K562 (cell line): ENCODE measurements at regions not wholly inside any gene's neighbourhood (a gene's known extent, or its start where the extent isn't known, plus 50 kb on each side); places are given as distances from the start of the nearest gene placed in this dataset.

Source experiments
- ATAC-seq: fragments of 200-7000 bp; cut with Tn5 transposase; 3 replicates; pipeline ENCODE4 v1.9.1; 2020; ENCODE audit warnings: moderate library complexity
- BruUV-seq: library from RNA; stranded (reverse); fragments of 400-500 nt; replicated peaks from 2 replicates; lab custom pipeline; 2021; lab: Mats Ljungman, UMichigan
- CTCF ChIA-PET: fragments of 300-600 bp; formaldehyde crosslinking; extraction: SDS; loops from one replicate; lab custom pipeline; 2021; ENCODE audit warnings: low intra/inter-chr PET ratio; lab: Yijun Ruan, JAX
- POLR2A ChIA-PET: fragments of 300-600, 350-650 bp; sonication (Branson Sonifier 250); formaldehyde crosslinking; extraction: SDS; loops from one replicate; lab custom pipeline; 2021; ENCODE audit warnings: antibody characterized with exemption, inconsistent platforms; lab: Yijun Ruan, JAX
- DNase-seq, 4 experiments: peaks; one replicate each; pipeline versions ENCODE4 v3.0.0 to v3.0.0-alpha.2; 2011 to 2018; ENCODE audit warnings: low spot score in 3 of 4, mixed read lengths in 3 of 4; ENCODE audit errors: extremely low read depth in 1 of 4
- FAIRE-seq: peaks from 2 replicates; lab custom pipeline; 2011; peaks lifted over from hg19 to GRCh38; lab: Jason Lieb, UNC
- H2AFZ ChIP-seq: 2 replicates; pipeline ENCODE4 v1.6.0; 2011; ENCODE audit warnings: low read depth, low read length, control low read depth, inconsistent platforms
- H3K27ac ChIP-seq: fragments of 200-600 bp; 3 replicates; pipeline ENCODE4 v1.8.0; 2011; ENCODE audit warnings: low read depth, mild to moderate bottlenecking, control low read depth, inconsistent platforms, low read length, moderate library complexity, mixed read lengths; ENCODE audit errors: extremely low read depth
- H3K27me3 ChIP-seq, 2 experiments: fragments of 300-600 bp in 1 of 2; 2 replicates in 1 of 2; 3 replicates in 1 of 2; pipeline versions ENCODE4 v1.6.0 to v1.8.0; 2011; ENCODE audit warnings: inconsistent platforms in 2 of 2, low read length in 2 of 2, mild to moderate bottlenecking in 1 of 2, mixed read lengths in 1 of 2, moderate library complexity in 1 of 2; ENCODE audit not compliant: control insufficient read depth in 2 of 2, insufficient read depth in 2 of 2
- H3K36me3 ChIP-seq: fragments of 300-600 bp; 3 replicates; pipeline ENCODE4 v1.8.0; 2011; ENCODE audit warnings: mild to moderate bottlenecking, low read length, inconsistent platforms; ENCODE audit not compliant: control insufficient read depth, insufficient read depth
- H3K4me1 ChIP-seq, 2 experiments: fragments of 200-600 bp in 1 of 2; replicated peaks in 1 of 2; 2 replicates in 1 of 2; 3 replicates in 1 of 2; pipeline versions ENCODE4 v1.5.1 to v1.8.0; 2011; ENCODE audit warnings: inconsistent platforms in 2 of 2, low read length in 2 of 2, mild to moderate bottlenecking in 1 of 2, mixed read lengths in 1 of 2, moderate library complexity in 1 of 2; ENCODE audit not compliant: control insufficient read depth in 2 of 2, insufficient read depth in 2 of 2
- H3K4me2 ChIP-seq: 2 replicates; pipeline ENCODE4 v1.6.1; 2011; ENCODE audit warnings: low read length, control low read depth, inconsistent platforms, mixed read lengths; ENCODE audit not compliant: insufficient read depth
- H3K4me3 ChIP-seq: fragments of 200-600 bp; sonication (generic), shearing (Covaris generic); 2 replicates; pipeline ENCODE4 v1.5.1; 2016; ENCODE audit warnings: control low read depth, inconsistent platforms
- H3K79me2 ChIP-seq: fragments of 200-600 bp; 3 replicates; pipeline ENCODE4 v1.8.0; 2011; ENCODE audit warnings: low read length, inconsistent platforms; ENCODE audit not compliant: control insufficient read depth, insufficient read depth
- H3K9ac ChIP-seq, 2 experiments: 2 replicates each; pipeline versions ENCODE4 v1.6.0 to v1.6.1; 2011; ENCODE audit warnings: low read depth in 2 of 2, low read length in 2 of 2, control low read depth in 1 of 2, inconsistent platforms in 1 of 2, mild to moderate bottlenecking in 1 of 2, mixed read lengths in 1 of 2; ENCODE audit not compliant: insufficient read depth in 1 of 2
- H3K9me1 ChIP-seq: one replicate; pipeline ENCODE4 v1.6.0; 2011; ENCODE audit warnings: inconsistent platforms, mild to moderate bottlenecking, low read length, moderate library complexity; ENCODE audit not compliant: control insufficient read depth, insufficient read depth
- H3K9me3 ChIP-seq: replicated peaks from 2 replicates; pipeline ENCODE4 v1.5.1; 2011; ENCODE audit warnings: low read depth, low read length, inconsistent platforms; ENCODE audit not compliant: control insufficient read depth, insufficient read depth
- H4K20me1 ChIP-seq: replicated peaks from 2 replicates; pipeline ENCODE4 v1.6.1; 2011; ENCODE audit warnings: low read length, inconsistent platforms, mixed read lengths; ENCODE audit not compliant: control insufficient read depth, insufficient read depth
- CBX5 ChIP-seq: IDR thresholded peaks from 2 replicates; pipeline ENCODE4 v1.6.1; 2014; ENCODE audit warnings: low read depth, borderline replicate concordance
- CTBP1 ChIP-seq: fragments of 450-650 bp; IDR thresholded peaks from 2 replicates; pipeline ENCODE4 v1.6.1; 2016; ENCODE audit warnings: borderline replicate concordance
- GATA2 ChIP-seq: sonication (generic); formaldehyde crosslinking; IDR thresholded peaks from 2 replicates; pipeline ENCODE4 v1.4.0; 2020; ENCODE audit warnings: mild to moderate bottlenecking, missing genetic modification reagents
- HMG20B ChIP-seq: fragments of 250-450 bp; sonication (Bioruptor Pico); IDR thresholded peaks from 2 replicates; pipeline ENCODE4 v1.5.0; 2021; ENCODE audit warnings: mild to moderate bottlenecking
- HNRNPUL1 ChIP-seq: fragments of 200-400 bp; formaldehyde crosslinking; IDR thresholded peaks from 2 replicates; pipeline ENCODE4 v1.6.1; 2017; ENCODE audit warnings: low read length
- KAT2B ChIP-seq: IDR thresholded peaks from one replicate; pipeline ENCODE4 v1.6.1; 2012; ENCODE audit warnings: low read depth, mild to moderate bottlenecking, control low read depth, inconsistent platforms, low read length, moderate library complexity
- MED1 ChIP-seq: sonication (generic); formaldehyde crosslinking; IDR thresholded peaks from 2 replicates; pipeline ENCODE4 v1.8.1; 2023; ENCODE audit warnings: missing genetic modification reagents, borderline replicate concordance
- MYC ChIP-seq, 2 experiments: fragments of 250-450 bp in 1 of 2; sonication (Bioruptor Pico) in 1 of 2; IDR thresholded peaks; 2 replicates each; pipeline versions ENCODE4 v1.5.1 to v1.6.1; 2012 to 2021; ENCODE audit warnings: low read depth in 2 of 2, borderline replicate concordance in 1 of 2, improper control_type of control experiment in 1 of 2, low read length in 1 of 2, mild to moderate bottlenecking in 1 of 2, moderate library complexity in 1 of 2
- NCOA6 ChIP-seq: fragments of 450-650 bp; IDR thresholded peaks from 2 replicates; pipeline ENCODE4 v1.6.1; 2017; ENCODE audit warnings: mild to moderate bottlenecking
- POLR2AphosphoS5 ChIP-seq: IDR thresholded peaks from 2 replicates; pipeline ENCODE4 v1.6.1; 2011; ENCODE audit warnings: mild to moderate bottlenecking, low read depth, low read length, moderate library complexity; ENCODE audit not compliant: control insufficient read depth, insufficient read depth
- PRMT5 ChIP-seq: sonication (generic); formaldehyde crosslinking; IDR thresholded peaks from 2 replicates; pipeline ENCODE4 v1.5.0; 2020; ENCODE audit warnings: missing genetic modification reagents
- PTRF ChIP-seq: fragments of 450-650 bp; IDR thresholded peaks from 2 replicates; pipeline ENCODE4 v1.6.1; 2016; ENCODE audit warnings: mild to moderate bottlenecking, missing genetic modification characterization, missing compliant biosample characterization
- SIN3A ChIP-seq, 2 experiments: fragments of 150-350 bp in 1 of 2; IDR thresholded peaks; 2 replicates each; pipeline ENCODE4 v1.6.1; 2011 to 2016; ENCODE audit warnings: borderline replicate concordance in 2 of 2, low read depth in 2 of 2, low read length in 2 of 2, mild to moderate bottlenecking in 2 of 2, moderate library complexity in 2 of 2; ENCODE audit not compliant: control insufficient read depth in 1 of 2
- TARDBP ChIP-seq: fragments of 450-650 bp; IDR thresholded peaks from 2 replicates; pipeline ENCODE4 v1.6.1; 2016
- XRCC3 ChIP-seq: fragments of 450-650 bp; IDR thresholded peaks from 2 replicates; pipeline ENCODE4 v1.6.1; 2017; ENCODE audit warnings: mild to moderate bottlenecking, moderate library complexity
- ZNF174 ChIP-seq: fragments of 250-450 bp; sonication (Bioruptor Pico); IDR thresholded peaks from 2 replicates; pipeline ENCODE4 v1.4.0; 2020; ENCODE audit warnings: mild to moderate bottlenecking
- ZNF239 ChIP-seq: fragments of 250-450 bp; sonication (Bioruptor Pico); IDR thresholded peaks from 2 replicates; pipeline ENCODE4 v1.4.0; 2020; ENCODE audit warnings: mild to moderate bottlenecking
- WGBS: fragments of 100-300 bp; shearing (Covaris generic); methylation state at CpG from one replicate; pipeline ENCODE4 v1.1.6; 2016; ENCODE audit warnings: low coverage, mixed read lengths; ENCODE audit not compliant: insufficient coverage; ENCODE audit errors: missing lambda C conversion rate; 5-methylcytosine and 5-hydroxymethylcytosine counted together
- in situ Hi-C: fragments of 300-500 bp; cut with MboI; formaldehyde crosslinking; loops from 4 replicates; pipeline ENCODE4 v1.15.0; 2018; ENCODE audit warnings: inconsistent platforms, mixed read lengths
- intact Hi-C: fragments of 100-400 bp; cut with micrococcal nuclease; formaldehyde crosslinking; loops from 2 replicates; pipeline ENCODE4 v1.14.2; 2022
- TF ChIP-seq, protein P1 (sequence below): fragments of 250-450 bp; sonication (Bioruptor Pico); IDR thresholded peaks from 2 replicates; pipeline ENCODE4 v1.4.0; 2020; ENCODE audit warnings: borderline replicate concordance
- TF ChIP-seq, protein P2 (sequence below): sonication (generic); formaldehyde crosslinking; IDR thresholded peaks from 2 replicates; pipeline ENCODE4 v1.5.0; 2020; ENCODE audit warnings: missing genetic modification reagents
- TF ChIP-seq, protein P3 (sequence below): sonication (generic); formaldehyde crosslinking; IDR thresholded peaks from 2 replicates; pipeline ENCODE4 v1.9.0; 2022; ENCODE audit warnings: mild to moderate bottlenecking, missing genetic modification reagents

DNA sequence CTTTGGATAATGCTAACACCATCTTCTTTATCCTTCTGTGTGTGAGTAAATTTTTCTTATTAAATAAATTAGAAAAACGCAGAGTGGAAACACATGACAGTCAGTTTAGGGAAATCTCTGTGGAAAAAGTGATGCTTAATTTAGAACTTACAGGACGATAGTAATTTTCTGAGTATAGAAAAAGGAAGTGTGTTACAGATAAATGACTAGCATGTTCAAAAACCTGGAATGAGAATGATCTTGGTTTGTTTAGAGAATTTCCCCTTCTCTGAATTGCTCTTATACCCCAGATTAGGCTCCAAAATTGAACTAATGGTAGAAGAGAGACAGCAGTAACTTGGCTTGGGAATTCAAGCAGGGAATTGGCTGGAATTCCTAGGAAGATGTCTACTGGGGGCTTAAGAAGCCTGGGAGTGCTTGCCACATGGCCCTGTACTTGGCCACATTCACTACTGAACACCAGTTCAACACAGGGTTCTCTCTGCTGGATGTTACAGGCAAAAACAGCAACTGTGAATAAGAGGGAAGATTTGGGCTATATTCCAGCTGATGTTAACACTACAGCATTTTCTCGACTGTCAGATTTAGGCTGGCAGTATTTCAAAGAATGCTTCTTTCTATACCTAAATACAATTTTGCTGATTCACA lies 1004.2 kb downstream of the TTLL7 start (continued):
- TF ChIP-seq, protein P1, sequence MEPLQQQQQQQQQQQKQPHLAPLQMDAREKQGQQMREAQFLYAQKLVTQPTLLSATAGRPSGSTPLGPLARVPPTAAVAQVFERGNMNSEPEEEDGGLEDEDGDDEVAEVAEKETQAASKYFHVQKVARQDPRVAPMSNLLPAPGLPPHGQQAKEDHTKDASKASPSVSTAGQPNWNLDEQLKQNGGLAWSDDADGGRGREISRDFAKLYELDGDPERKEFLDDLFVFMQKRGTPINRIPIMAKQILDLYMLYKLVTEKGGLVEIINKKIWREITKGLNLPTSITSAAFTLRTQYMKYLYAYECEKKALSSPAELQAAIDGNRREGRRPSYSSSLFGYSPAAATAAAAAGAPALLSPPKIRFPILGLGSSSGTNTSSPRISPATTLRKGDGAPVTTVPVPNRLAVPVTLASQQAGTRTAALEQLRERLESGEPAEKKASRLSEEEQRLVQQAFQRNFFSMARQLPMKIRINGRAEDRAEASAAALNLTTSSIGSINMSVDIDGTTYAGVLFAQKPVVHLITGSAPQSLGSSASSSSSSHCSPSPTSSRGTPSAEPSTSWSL (CRISPR knock-in tag) = no peak
- TF ChIP-seq HMG20B (CRISPR knock-in tag) = no peak
- no peak for TF ChIP-seq XRCC3
- TF ChIP-seq MED1 (CRISPR knock-in tag) = no peak
- TF ChIP-seq, all 486 proteins: peak for 0

DNA sequence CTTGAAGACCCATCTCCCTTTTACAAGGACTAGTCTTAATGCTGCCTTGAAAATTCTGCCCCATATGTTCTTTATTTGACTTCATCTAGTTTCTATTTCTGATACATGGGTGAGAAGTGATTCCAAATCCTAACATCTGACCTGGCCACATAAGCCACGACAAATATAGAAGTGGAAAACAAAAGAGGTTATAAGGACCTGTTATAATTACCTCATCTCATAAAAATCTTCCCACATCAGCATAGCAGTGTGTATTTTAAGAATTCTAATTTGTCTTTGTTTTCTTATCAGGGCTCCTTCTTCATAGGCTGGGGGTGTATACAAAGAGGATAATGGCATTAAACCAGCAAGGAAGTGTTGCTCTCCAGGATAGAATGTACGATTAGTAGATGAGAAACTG lies 1007.4 kb downstream of the TTLL7 start:
- intact Hi-C loops = no loop called here
- 4% methylated on average over 2 of the region's 2 CpGs for WGBS
- H3K36me3 ChIP-seq = no peaks in the 10 kb centered on the region
- H4K20me1 ChIP-seq = no peaks in the 10 kb centered on the region
- no peak overlapping the region for H3K4me3 ChIP-seq
- H3K9me3 ChIP-seq = no peaks in the 10 kb centered on the region; the same call in 1 of the 2 replicates
- FAIRE-seq = no peak
- no TSS peak for BruUV-seq
- TF ChIP-seq, protein P2, sequence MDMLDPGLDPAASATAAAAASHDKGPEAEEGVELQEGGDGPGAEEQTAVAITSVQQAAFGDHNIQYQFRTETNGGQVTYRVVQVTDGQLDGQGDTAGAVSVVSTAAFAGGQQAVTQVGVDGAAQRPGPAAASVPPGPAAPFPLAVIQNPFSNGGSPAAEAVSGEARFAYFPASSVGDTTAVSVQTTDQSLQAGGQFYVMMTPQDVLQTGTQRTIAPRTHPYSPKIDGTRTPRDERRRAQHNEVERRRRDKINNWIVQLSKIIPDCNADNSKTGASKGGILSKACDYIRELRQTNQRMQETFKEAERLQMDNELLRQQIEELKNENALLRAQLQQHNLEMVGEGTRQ (CRISPR knock-in tag) = no peak
- TF ChIP-seq HNRNPUL1 (no peak), TARDBP (no peak), CTBP1 (no peak), SIN3A (IDR thresholded peaks at IDR 0.05; ENCODE audit: borderline replicate concordance in 2 of 2, control insufficient read depth in 1 of 2, low read depth in 2 of 2, low read length in 2 of 2) (no peak), PTRF (tag) (no peak), GATA2 (CRISPR knock-in tag) (no peak), NCOA6 (no peak), CBX5 (no peak), KAT2B (no peak), PRMT5 (CRISPR knock-in tag) (no peak), POLR2AphosphoS5 (no peak), ZNF174 (no peak), ZNF239 (no peak), MYC (IDR thresholded peaks at IDR 0.05; ENCODE audit: low read depth, low read length) (no peak), MYC (CRISPR knock-in tag; IDR thresholded peaks at IDR 0.05; ENCODE audit: borderline replicate concordance, low read depth) (no peak)
- TF ChIP-seq, protein P3, sequence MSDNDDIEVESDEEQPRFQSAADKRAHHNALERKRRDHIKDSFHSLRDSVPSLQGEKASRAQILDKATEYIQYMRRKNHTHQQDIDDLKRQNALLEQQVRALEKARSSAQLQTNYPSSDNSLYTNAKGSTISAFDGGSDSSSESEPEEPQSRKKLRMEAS (CRISPR knock-in tag) = no peak
- TF ChIP-seq, all 486 proteins: peak for 0
- DNase-seq = no peak
- H3K27ac ChIP-seq = no peak overlapping the region
- H2AFZ ChIP-seq = no peak overlapping the region
- ChIA-PET CTCF (interaction anchor here (0.5 kb wide), 1 partner anchor 364 kb away, joined by 4 read pairs; no protein-coding TSS in a partner anchor), POLR2A (no interaction called here)
- H3K4me1 ChIP-seq = no peaks in the 10 kb centered on the region
- H3K9me1 ChIP-seq = no peaks in the 10 kb centered on the region
- no peak overlapping the region for H3K9ac ChIP-seq
- no peaks in the 10 kb centered on the region for H3K79me2 ChIP-seq
- no peaks in the 10 kb centered on the region for H3K27me3 ChIP-seq
- H3K4me2 ChIP-seq = no peak overlapping the region
- no peak for ATAC-seq
- in situ Hi-C loops = no loop called here
